ENCODE measurements at regions not wholly inside any gene's neighbourhood (a gene's known extent, or its start where the extent isn't known, plus 50 kb on each side); places are given as distances from the start of the nearest gene placed in this dataset.
"Not testable (repeated sequence)": the region's sequence is repeated elsewhere in the genome, so short reads cannot be mapped to it uniquely, and the experiment has no call there.

DNA sequence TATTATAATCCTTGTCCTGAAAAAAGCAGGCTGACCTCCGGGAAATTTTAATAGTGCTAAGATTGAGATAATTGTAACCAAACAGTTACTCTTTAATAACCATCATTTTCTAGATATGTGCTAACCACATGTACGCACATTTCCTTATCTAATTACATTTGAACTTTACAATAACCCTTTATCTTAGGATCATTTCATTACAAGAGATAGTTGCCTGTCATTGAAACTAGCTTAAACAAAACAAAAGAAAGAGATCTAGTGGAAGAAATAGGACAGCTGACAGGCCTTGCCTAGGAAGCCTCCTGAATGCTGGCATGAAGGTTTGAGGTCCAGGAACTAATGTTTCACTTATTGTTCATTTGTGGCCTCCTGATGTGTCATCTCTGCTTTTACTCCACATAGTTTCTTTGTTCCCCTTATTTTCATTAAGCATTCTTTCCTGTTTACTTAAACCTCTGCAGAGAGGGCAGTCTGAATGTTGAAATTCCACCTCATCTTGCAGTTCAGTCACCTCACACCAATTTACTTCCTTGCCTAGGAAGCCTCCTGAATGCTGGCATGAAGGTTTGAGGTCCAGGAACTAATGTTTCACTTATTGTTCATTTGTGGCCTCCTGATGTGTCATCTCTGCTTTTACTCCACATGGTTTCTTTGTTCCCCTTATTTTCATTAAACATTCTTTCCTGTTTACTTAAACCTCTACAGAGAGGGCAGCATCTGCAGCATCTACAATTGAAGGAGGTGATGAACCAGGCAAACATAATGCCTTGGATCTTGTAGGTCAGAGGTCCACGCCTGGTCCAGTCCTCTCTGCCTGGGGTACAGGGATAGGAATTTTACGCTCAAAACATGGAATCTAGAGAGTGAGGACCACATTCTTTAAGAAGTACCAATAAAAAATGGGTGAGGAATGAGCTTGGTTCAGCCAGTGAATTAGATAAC is 247.5 kb downstream of the SPATA31A6 start:
- peak; percentile 54; the same call in 1 of the 2 replicates for TF ChIP-seq SIN3A (IDR thresholded peaks at IDR 0.05; ENCODE audit: low read depth)
- TF ChIP-seq RAD21 (IDR thresholded peaks at IDR 0.05; ENCODE audit: low read depth): peak; percentile 29; the same call in 1 of the 2 replicates
- TF ChIP-seq CTCF (IDR thresholded peaks at IDR 0.05 in 2 of 3, conservative IDR thresholded peaks at IDR 0.05 in 1 of 3; ENCODE audit: borderline replicate concordance in 1 of 3, insufficient read depth in 1 of 3, low read depth in 2 of 3, low read length in 2 of 3); SRF (IDR thresholded peaks at IDR 0.05; ENCODE audit: low read depth); EZH2 (IDR thresholded peaks at IDR 0.05); EGR1 (IDR thresholded peaks at IDR 0.05; ENCODE audit: low read depth); POLR2A (IDR thresholded peaks at IDR 0.05; ENCODE audit: borderline replicate concordance, extremely low read depth, insufficient read depth, insufficient read length); POLR2AphosphoS5 (IDR thresholded peaks at IDR 0.05; ENCODE audit: low read depth, low read length); YY1 (IDR thresholded peaks at IDR 0.05; ENCODE audit: extremely low read depth, insufficient replicate concordance, low read depth, low read length): not testable (repeated sequence)
- peak; percentile 88 for TF ChIP-seq SP1 (IDR thresholded peaks at IDR 0.05; ENCODE audit: low read depth)
- peak; percentile 56; the same call in 1 of the 2 replicates for TF ChIP-seq MAX (IDR thresholded peaks at IDR 0.05)
- TF ChIP-seq JUND (IDR thresholded peaks at IDR 0.05): peak; percentile 81
- TF ChIP-seq, protein P1, sequence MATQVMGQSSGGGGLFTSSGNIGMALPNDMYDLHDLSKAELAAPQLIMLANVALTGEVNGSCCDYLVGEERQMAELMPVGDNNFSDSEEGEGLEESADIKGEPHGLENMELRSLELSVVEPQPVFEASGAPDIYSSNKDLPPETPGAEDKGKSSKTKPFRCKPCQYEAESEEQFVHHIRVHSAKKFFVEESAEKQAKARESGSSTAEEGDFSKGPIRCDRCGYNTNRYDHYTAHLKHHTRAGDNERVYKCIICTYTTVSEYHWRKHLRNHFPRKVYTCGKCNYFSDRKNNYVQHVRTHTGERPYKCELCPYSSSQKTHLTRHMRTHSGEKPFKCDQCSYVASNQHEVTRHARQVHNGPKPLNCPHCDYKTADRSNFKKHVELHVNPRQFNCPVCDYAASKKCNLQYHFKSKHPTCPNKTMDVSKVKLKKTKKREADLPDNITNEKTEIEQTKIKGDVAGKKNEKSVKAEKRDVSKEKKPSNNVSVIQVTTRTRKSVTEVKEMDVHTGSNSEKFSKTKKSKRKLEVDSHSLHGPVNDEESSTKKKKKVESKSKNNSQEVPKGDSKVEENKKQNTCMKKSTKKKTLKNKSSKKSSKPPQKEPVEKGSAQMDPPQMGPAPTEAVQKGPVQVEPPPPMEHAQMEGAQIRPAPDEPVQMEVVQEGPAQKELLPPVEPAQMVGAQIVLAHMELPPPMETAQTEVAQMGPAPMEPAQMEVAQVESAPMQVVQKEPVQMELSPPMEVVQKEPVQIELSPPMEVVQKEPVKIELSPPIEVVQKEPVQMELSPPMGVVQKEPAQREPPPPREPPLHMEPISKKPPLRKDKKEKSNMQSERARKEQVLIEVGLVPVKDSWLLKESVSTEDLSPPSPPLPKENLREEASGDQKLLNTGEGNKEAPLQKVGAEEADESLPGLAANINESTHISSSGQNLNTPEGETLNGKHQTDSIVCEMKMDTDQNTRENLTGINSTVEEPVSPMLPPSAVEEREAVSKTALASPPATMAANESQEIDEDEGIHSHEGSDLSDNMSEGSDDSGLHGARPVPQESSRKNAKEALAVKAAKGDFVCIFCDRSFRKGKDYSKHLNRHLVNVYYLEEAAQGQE (IDR thresholded peaks at IDR 0.05; ENCODE audit: low read depth): not testable (repeated sequence)
- TF ChIP-seq CEBPB (IDR thresholded peaks at IDR 0.05; ENCODE audit: low read depth): peak; percentile 87

Measured in HCT116 (cell line).